ENCODE measurements at regions not wholly inside any gene's neighbourhood (a gene's known extent, or its start where the extent isn't known, plus 50 kb on each side); places are given as distances from the start of the nearest gene placed in this dataset.

DNA sequence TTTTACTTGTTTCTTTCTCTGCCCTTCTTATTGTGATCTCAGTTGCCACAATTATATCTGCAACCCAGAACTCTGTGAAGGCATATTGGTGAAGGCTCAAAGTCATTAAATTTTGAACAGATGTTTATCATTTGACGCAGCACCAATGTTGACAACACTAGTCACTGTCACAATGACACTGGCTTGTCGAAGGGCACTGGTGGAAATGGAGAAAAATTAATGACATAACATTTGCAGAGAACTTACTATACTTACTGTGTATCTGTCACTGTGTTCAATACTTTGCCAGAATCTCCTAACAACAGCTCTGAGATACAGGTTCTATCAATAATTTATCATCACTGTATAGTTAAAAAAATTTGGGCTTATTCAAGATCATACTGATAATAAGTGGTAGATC lies 1213.7 kb downstream of the NCAM2 start:
- TF ChIP-seq CTCF (IDR thresholded peaks at IDR 0.05; ENCODE audit: insufficient read depth, low read length, missing control alignments): no peak
- ChIA-PET POLR2A (no interaction called here), CTCF (no interaction called here)
- DNase-seq (ENCODE audit: low read depth, low spot score): no peak
- H3K4me3 ChIP-seq (ENCODE audit: low read depth, low read length): no peak overlapping the region

- POLR2A ChIA-PET: no interaction called here
- CTCF ChIA-PET: no interaction called here
- DNase-seq (ENCODE audit: low read depth, low spot score): no peak
- H3K4me3 ChIP-seq (ENCODE audit: low read depth, low read length): no peak overlapping the region
- TF ChIP-seq CTCF (IDR thresholded peaks at IDR 0.05; ENCODE audit: insufficient read depth, low read length, missing control alignments): no peak
Observed at GRCh38 chr21:22223385-22223784, 1225.2 kb downstream of the NCAM2 start.

DNA sequence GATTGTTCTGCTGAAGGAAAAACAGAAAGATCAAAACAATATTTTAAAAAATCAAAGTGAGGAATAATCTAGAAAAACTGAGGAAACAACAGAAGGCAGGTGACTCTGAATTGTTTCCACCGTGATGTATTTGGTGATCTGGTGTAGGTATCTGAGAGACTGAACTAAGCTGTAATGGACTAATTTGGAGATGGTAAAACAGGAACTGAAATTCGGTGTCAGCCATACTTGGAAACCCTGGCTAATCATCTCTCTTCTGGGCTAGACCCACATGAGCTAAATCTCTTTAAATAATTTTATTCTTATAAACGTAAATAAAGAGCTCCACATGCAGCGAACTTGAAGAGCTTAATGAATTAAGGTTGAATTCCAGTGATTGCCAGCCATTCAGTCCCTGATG lies 1226.1 kb downstream of the NCAM2 start:
- ChIA-PET CTCF (no interaction called here), POLR2A (no interaction called here)
- H3K4me3 ChIP-seq (ENCODE audit: low read depth, low read length): no peak overlapping the region
- DNase-seq (ENCODE audit: low read depth, low spot score): no peak
- no peak for TF ChIP-seq CTCF (IDR thresholded peaks at IDR 0.05; ENCODE audit: insufficient read depth, low read length, missing control alignments)

DNA sequence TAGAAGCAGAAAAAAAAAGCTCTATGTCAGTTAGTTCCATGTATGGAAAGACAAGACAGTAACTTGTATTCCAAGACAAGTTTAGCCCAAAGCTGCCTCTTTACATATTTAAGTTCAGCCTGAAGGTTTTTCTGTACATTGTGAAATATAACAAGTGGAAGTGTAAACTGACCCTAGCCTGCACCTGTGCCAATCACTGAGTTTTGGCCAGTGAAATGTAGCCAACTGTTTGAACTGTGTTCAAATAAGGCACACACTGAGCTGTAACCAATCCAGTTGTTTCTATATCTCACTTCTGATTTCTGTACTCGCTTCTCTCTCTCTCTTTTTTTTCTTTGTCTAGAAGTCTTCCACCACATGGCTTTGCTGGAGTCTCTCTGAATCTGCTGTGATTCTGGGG lies 1227.1 kb downstream of the NCAM2 start:
- H3K4me3 ChIP-seq (ENCODE audit: low read depth, low read length): no peak overlapping the region
- ChIA-PET POLR2A (no interaction called here), CTCF (no interaction called here)
- no peak for DNase-seq (ENCODE audit: low read depth, low spot score)
- no peak for TF ChIP-seq CTCF (IDR thresholded peaks at IDR 0.05; ENCODE audit: insufficient read depth, low read length, missing control alignments)

DNA sequence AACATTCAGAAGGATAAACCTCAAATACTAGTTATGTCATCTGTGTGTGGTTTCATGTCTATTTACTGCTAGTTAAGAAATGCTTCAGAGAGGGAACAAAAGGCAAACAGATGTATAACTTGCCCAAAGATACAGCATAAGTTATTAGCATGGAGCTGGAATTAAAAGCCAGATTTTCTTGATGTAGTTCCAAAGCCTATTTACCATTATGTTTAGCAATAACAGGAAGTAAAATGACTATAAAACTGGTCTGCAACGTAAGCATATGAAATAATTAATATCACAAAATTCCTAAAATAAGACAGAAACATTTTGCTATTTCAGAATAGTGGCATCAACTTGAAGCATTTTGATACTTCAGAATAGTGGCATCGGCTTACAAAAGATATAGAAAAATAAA lies 1232.8 kb downstream of the NCAM2 start:
- no peak for DNase-seq (ENCODE audit: low read depth, low spot score)
- ChIA-PET POLR2A (no interaction called here), CTCF (no interaction called here)
- no peak for TF ChIP-seq CTCF (IDR thresholded peaks at IDR 0.05; ENCODE audit: insufficient read depth, low read length, missing control alignments)
- H3K4me3 ChIP-seq (ENCODE audit: low read depth, low read length): no peak overlapping the region

DNA sequence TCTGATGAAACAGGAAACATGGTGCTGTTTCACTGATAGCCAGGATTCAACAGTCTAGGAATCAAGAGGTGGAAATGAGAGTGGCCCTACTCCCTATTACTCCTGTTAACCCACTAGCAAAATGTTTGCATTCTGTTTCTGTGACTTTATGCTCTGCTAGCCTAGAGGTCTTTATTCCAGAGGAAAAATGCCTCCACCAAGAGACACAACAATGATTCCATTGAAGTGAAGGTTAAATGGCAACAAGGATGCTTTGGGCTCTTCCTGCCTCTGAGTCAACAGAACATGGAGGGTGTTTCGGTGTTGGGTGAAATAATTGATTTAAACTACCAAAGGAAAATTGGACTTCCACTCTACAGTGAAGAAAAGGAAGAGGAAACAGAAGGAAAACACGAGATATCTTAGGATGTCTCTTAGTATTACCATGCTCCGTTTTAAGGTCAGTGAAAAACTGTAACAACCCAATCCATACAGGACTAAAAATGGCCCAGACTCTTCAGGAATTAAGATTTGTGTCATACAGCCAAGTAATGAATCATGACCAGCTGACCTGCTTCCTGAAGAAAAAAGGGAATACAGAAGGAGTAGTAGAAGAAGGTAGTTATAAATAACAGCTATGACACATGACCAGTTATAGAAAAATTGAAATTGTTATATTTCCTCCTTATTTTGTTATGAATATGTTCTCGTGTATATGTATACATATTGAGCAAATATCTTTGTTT lies 1237.8 kb downstream of the NCAM2 start:
- ChIA-PET POLR2A (no interaction called here), CTCF (no interaction called here)
- no peak for TF ChIP-seq CTCF (IDR thresholded peaks at IDR 0.05; ENCODE audit: insufficient read depth, low read length, missing control alignments)
- no peak for DNase-seq (ENCODE audit: low read depth, low spot score)
- H3K4me3 ChIP-seq (ENCODE audit: low read depth, low read length): no peak overlapping the region

Measured in AG04449 (cell line).